Subcutaneous abdominal adipose tissue (tissue), 5 donors: ENCODE measurements at regions not wholly inside any gene's neighbourhood (a gene's known extent, or its start where the extent isn't known, plus 50 kb on each side); places are given as distances from the start of the nearest gene placed in this dataset.

Experiments
- H3K27ac ChIP-seq: one replicate; pipeline ENCODE4 v1.7.0; 2013; ENCODE audit warnings: low read depth, mild to moderate bottlenecking, inconsistent platforms, low read length, moderate library complexity
- H3K27me3 ChIP-seq, 5 donors: one replicate each; pipeline ENCODE4 v1.7.0; 2013; ENCODE audit warnings: low read length in 5 of 5, inconsistent platforms in 1 of 5; ENCODE audit not compliant: control insufficient read depth in 5 of 5, insufficient read depth in 4 of 5
- H3K36me3 ChIP-seq, 5 donors: one replicate each; pipeline ENCODE4 v1.7.0; 2013; ENCODE audit warnings: low read length in 5 of 5; ENCODE audit not compliant: control insufficient read depth in 5 of 5, insufficient read depth in 5 of 5
- H3K4me1 ChIP-seq, 5 donors: one replicate each; pipeline ENCODE4 v1.7.0; 2013; ENCODE audit warnings: low read length in 5 of 5, mild to moderate bottlenecking in 3 of 5, moderate library complexity in 1 of 5; ENCODE audit not compliant: control insufficient read depth in 5 of 5, insufficient read depth in 5 of 5
- H3K4me3 ChIP-seq, 5 donors: one replicate each; pipeline ENCODE4 v1.7.0; 2013; ENCODE audit warnings: low read length in 5 of 5, low read depth in 1 of 5
- H3K9ac ChIP-seq, 5 donors: one replicate each; pipeline ENCODE4 v1.7.0; 2013; ENCODE audit warnings: low read length in 5 of 5, mild to moderate bottlenecking in 4 of 5, moderate library complexity in 3 of 5
- H3K9me3 ChIP-seq, 5 donors: one replicate each; pipeline ENCODE4 v1.7.0; 2013; ENCODE audit warnings: low read length in 5 of 5; ENCODE audit not compliant: control insufficient read depth in 5 of 5
- donor health status: healthy.
- donor health status: healthy.
- donor health status: healthy.
- donor health status: healthy.
- donor health status: healthy.

DNA sequence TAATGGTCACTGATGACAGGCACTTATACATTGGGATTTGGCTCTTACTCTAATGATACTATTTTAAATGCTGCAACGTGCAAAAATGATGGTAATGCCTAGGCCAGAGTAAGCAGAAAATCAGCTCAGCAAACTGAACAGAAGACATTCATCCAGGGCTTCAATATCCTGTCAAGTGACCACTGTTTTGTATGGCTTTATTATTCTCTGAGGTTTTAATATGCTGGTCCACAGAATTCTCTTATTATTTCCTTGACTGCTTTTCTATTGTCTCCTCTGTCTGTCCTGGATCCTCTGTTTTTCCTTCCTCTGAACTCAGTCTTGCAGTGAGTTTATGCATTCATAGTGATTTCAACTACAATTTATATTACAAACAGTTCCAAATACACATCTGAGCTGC is 90.8 kb upstream of the PMFBP1 start:
- Histone ChIP-seq H3K4me1 (no peaks in the 10 kb centered on the region), H3K36me3 (no peaks in the 10 kb centered on the region), H3K27ac (no peak overlapping the region), H3K9me3 (no peaks in the 10 kb centered on the region), H3K4me3 (no peak overlapping the region), H3K9ac (no peak overlapping the region), H3K27me3 (no peaks in the 10 kb centered on the region)

DNA sequence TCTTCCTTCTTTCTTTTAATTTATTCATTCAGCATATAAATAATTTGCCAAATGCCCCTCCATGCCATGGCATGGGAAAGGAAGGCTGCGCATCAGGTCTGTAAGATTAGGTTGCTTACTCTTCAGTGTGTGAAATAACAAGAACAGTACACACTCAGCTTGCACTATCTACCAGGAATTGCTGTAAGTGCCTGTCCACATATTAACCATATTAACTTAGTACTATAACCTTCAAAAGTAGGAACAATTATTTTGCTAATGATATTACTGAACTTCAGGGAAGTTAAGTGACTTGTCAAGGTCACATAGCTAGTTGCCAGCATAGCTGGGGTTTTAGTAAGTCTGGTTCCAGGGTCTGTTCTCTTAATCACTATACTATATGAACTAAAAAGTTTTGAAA is 89.2 kb upstream of the PMFBP1 start:
- Histone ChIP-seq H3K27ac (no peak overlapping the region), H3K27me3 (no peaks in the 10 kb centered on the region), H3K9ac (no peak overlapping the region), H3K4me1 (peaks cover 0 to 3% (median 0%) of the 10 kb centered on the region in 5 donors), H3K9me3 (no peaks in the 10 kb centered on the region), H3K36me3 (no peaks in the 10 kb centered on the region), H3K4me3 (no peak overlapping the region)

DNA sequence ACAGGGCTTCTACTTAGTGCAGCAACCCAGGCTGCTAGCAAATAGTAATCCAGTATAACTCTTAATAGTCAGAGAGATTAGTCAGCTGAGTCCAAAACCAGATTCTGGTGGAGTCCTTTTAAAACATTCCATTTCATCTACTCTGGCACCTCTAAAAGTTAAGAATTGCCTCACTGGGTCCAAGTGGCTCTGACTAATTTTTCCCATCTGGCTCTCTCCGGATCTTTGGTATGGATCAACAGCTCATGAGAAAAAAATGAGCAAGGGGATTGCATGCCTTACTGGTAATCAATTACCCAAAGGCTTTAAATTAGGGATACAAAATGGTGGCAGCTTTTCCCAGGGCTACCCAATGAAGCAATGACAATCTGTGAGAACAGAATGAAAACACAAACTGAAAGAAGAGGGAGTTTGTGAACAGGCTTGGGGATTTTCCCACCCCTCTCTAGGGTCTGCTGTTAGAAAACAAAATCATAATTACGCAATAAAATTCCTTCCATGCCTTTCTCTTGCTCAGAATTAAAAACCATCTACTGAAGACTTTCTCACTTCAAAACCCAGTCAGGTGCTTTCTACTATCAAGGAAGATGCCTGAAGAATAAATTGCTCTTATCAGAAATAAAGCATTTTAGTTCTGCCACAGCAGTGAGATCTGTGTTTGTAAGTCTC is 84.6 kb upstream of the PMFBP1 start:
- no peaks in the 10 kb centered on the region for H3K27me3 ChIP-seq
- H3K27ac ChIP-seq, result no peak overlapping the region
- peak overlapping the region in 1 of 5 donors; percentile 26 for H3K9ac ChIP-seq
- peaks cover 0 to 3% (median 0%) of the 10 kb centered on the region in 5 donors for H3K4me1 ChIP-seq
- no peak overlapping the region for H3K4me3 ChIP-seq
- H3K9me3 ChIP-seq, result no peaks in the 10 kb centered on the region
- no peaks in the 10 kb centered on the region for H3K36me3 ChIP-seq

GRCh38 chr16:72255786-72256185 is 83.8 kb upstream of the PMFBP1 start:
- Histone ChIP-seq H3K27me3 (no peaks in the 10 kb centered on the region), H3K4me3 (no peak overlapping the region), H3K9ac (no peak overlapping the region), H3K9me3 (no peaks in the 10 kb centered on the region), H3K36me3 (no peaks in the 10 kb centered on the region), H3K27ac (no peak overlapping the region), H3K4me1 (peaks cover 0 to 3% (median 0%) of the 10 kb centered on the region in 5 donors)

DNA sequence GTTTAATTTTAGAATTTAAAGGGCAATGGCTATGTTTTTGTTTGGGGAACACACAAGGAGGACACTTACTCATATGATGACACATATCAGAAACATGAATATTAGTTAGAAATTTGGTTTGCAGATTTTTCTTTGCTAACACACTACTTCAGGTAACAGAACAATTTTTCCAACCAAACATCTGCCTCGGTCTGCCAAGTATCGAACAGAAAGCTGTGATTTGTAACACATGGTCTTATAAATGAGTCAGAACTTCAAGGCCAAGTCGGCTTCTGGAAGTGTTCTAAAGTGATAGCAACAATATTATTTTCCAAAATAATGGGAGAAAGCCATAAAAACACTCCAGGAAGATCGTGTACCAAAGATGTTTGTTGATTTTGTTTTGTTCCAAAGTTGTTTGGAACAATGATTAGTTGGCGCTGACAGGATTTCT is 75.9 kb upstream of the PMFBP1 start:
- H3K9ac ChIP-seq, result no peak overlapping the region
- H3K27ac ChIP-seq, result no peak overlapping the region
- no peaks in the 10 kb centered on the region for H3K4me1 ChIP-seq
- no peak overlapping the region for H3K4me3 ChIP-seq
- H3K9me3 ChIP-seq, result no peaks in the 10 kb centered on the region
- H3K36me3 ChIP-seq, result no peaks in the 10 kb centered on the region
- no peaks in the 10 kb centered on the region for H3K27me3 ChIP-seq

- no peaks in the 10 kb centered on the region for H3K4me1 ChIP-seq
- H3K4me3 ChIP-seq, result no peak overlapping the region
- H3K27ac ChIP-seq, result no peak overlapping the region
- no peaks in the 10 kb centered on the region for H3K27me3 ChIP-seq
- no peak overlapping the region for H3K9ac ChIP-seq
- H3K9me3 ChIP-seq, result no peaks in the 10 kb centered on the region
- H3K36me3 ChIP-seq, result no peaks in the 10 kb centered on the region
Measured at GRCh38 chr16:72246423-72246822, 74.5 kb upstream of the PMFBP1 start.

DNA sequence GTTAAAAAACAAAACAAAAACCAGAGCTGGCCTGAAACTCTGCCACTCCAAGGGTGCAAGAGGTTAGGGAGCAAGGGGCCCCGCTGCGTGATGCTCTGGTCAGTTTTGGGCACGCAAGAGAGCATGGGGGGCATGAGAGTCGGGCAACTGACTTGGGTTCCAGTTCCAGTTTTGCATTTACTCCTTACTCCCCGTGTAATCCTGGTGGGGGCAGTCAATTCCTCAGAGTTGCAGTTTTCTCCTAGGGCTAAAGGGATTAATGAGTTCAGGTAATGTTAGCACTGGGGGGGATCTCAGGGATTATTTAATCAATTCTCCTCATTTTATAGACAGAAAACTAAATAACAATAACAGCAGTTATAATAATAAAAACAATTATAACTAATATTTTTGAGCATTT is 72.9 kb upstream of the PMFBP1 start:
- H3K36me3 ChIP-seq, result no peaks in the 10 kb centered on the region
- H3K4me3 ChIP-seq, result no peak overlapping the region
- no peaks in the 10 kb centered on the region for H3K27me3 ChIP-seq

GRCh38 chr16:72243621-72244020 is 71.7 kb upstream of the PMFBP1 start:
- H3K36me3 ChIP-seq, result no peaks in the 10 kb centered on the region
- no peaks in the 10 kb centered on the region for H3K9me3 ChIP-seq
- H3K27ac ChIP-seq, result no peak overlapping the region
- no peak overlapping the region for H3K4me3 ChIP-seq
- no peak overlapping the region for H3K9ac ChIP-seq
- no peaks in the 10 kb centered on the region for H3K27me3 ChIP-seq
- no peaks in the 10 kb centered on the region for H3K4me1 ChIP-seq

More for the DNA sequence above, 72.9 kb upstream of the PMFBP1 start:
- Histone ChIP-seq H3K27ac (no peak overlapping the region), H3K9ac (no peak overlapping the region), H3K9me3 (no peaks in the 10 kb centered on the region), H3K4me1 (no peaks in the 10 kb centered on the region)

- H3K36me3 ChIP-seq, result no peaks in the 10 kb centered on the region
- H3K9me3 ChIP-seq, result no peaks in the 10 kb centered on the region
- H3K4me1 ChIP-seq, result no peaks in the 10 kb centered on the region
- no peak overlapping the region for H3K9ac ChIP-seq
- no peak overlapping the region for H3K4me3 ChIP-seq
- H3K27ac ChIP-seq, result no peak overlapping the region
- H3K27me3 ChIP-seq, result no peaks in the 10 kb centered on the region
Measured at GRCh38 chr16:72242757-72243156, 70.8 kb upstream of the PMFBP1 start.

- H3K9ac ChIP-seq, result no peak overlapping the region
- H3K4me1 ChIP-seq, result no peaks in the 10 kb centered on the region
- no peaks in the 10 kb centered on the region for H3K9me3 ChIP-seq
- no peaks in the 10 kb centered on the region for H3K36me3 ChIP-seq
- no peaks in the 10 kb centered on the region for H3K27me3 ChIP-seq
- H3K27ac ChIP-seq, result no peak overlapping the region
- no peak overlapping the region for H3K4me3 ChIP-seq
Measured at GRCh38 chr16:72241930-72242329, 70.0 kb upstream of the PMFBP1 start.
